HG03108 (cell line): ENCODE measurements at regions not wholly inside any gene's neighbourhood (a gene's known extent, or its start where the extent isn't known, plus 50 kb on each side); places are given as distances from the start of the nearest gene placed in this dataset.
"Not testable (repeated sequence)": the region's sequence is repeated elsewhere in the genome, so short reads cannot be mapped to it uniquely, and the experiment has no call there.

Experiments used
- ATAC-seq: cut with Tn5 transposase; IDR thresholded peaks from one replicate; pipeline ENCODE4 v1.9.1; 2021; ENCODE audit warnings: moderate library complexity; ENCODE audit not compliant: unreplicated experiment

DNA sequence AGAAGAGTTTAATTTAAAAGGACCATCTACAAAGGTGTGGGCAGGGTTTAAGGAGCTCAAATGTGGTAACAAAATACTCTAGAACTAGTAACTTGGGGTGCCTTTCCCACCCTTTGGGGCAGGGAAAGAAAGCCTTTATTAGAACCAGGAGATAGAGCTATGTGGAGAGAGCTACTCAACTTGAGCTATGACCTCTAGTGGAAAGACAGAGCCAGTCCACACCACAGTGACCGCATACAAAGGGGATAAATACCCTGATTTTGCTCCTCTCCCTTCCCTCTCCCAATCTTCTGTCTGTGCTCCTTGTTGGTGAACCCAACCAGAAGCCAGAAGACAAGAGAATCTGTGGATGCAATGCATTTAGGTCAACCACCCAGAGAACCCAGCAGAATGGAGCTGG, 54.4 kb upstream of the JAK1 start:
- ATAC-seq, result no peak

DNA sequence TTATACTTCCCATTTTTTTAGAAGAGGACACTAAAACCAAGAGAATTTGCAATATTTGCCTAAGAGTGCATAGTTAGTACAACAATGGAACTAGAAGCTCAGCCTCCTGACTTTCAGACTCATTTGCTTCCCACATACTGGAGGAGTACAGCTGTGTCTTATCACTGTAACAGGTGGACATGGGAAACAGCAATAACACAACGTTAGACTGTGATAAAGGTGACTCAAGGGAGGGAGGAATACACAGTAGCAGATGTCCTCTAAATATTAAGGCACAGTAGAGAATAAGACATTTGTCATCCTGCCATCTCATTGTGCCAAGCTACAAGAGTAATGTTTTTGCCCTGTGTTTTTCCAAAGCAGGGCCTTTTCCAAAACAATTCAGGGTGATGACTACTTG, 55.4 kb upstream of the JAK1 start:
- no peak for ATAC-seq

DNA sequence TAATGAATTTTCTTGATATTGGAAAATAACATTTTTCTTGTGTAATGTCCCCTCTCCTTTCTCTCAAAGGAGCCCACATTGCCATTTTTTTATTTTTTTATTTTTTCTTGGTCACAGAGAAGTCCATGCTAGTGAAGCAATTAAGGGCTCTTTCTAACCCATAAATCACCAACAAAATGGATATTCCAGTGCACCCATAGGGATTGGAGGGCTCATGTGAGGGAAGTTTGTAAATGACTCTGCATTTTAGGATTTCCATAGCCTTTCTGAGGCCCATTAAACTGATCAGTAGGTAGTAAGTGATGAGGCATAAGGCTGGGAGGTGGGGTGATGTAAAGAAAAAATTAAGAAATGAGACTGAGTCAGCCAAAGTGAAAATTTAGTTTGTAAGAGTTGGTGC, 55.9 kb upstream of the JAK1 start:
- no peak for ATAC-seq

- ATAC-seq, result no peak
Observed at GRCh38 chr1:65025794-65026193, 59.4 kb upstream of the JAK1 start.

GRCh38 chr1:65026235-65026634, 59.9 kb upstream of the JAK1 start:
- ATAC-seq, result no peak

- ATAC-seq, result no peak
Observed at GRCh38 chr1:65027666-65028358, 61.5 kb upstream of the JAK1 start.

DNA sequence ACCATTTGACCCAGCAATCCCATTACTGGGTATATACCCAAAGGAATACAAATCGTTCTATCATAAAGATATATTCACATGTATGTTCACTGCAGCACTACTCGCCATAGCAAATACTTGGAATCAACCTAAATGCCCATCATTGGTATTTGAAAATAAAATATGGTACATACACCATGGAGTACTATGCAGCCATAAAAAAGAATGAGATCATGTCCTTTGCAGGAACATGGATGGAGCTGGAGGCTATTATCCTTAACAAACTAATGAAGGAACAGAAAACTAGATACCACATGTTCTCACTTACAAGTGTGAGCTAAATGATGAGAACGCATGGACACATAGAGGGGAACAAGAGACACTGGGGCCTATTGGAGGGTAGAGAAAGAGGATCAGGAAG, 63.1 kb upstream of the JAK1 start:
- not testable (repeated sequence) for ATAC-seq

GRCh38 chr1:65034879-65035278, 68.5 kb upstream of the JAK1 start:
- not testable (repeated sequence) for ATAC-seq

- ATAC-seq, result no peak
Observed at GRCh38 chr1:65036570-65037051, 70.3 kb upstream of the JAK1 start.

DNA sequence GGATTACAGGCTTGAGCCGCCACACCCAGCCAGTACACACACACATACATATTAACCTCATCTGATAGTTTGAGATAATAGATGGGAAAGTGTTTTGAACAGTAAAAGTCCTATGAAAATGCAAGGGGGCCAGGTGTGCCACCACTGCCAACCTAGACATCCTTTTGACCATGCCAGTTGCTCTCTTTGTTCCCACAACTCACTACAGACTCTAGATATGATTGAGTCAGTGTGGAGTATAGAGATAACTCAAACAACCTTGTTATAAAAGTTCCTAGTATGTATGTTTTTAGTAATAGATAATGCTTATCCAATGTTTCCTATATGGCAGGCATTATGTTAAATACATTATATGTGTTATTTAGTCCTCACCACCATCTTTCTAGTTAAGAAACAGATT, 72.7 kb upstream of the JAK1 start:
- ATAC-seq, result no peak

GRCh38 chr1:65039508-65039907, 73.2 kb upstream of the JAK1 start:
- ATAC-seq, result no peak

- no peak for ATAC-seq
Observed at GRCh38 chr1:65042467-65042866, 76.1 kb upstream of the JAK1 start.

DNA sequence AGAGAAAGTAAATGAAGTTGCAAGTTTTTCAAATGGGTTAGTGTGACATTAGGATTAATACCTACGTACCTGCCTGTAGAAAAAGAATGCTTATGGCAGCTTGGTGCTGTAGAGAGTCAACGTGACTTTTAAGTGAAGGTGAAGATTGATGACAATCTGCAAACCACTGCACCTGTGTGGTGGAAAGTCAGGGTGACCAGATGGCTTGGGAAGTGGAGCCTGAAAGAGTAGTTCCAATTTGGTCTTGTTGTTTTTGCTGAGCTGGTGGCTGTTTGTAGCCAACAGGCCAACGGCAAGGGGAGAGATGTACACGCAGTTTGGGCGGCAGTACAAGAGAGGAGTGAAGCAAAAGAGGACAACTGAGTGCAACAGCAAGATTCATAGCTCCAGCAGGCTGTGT, 78.1 kb upstream of the JAK1 start:
- no peak for ATAC-seq

DNA sequence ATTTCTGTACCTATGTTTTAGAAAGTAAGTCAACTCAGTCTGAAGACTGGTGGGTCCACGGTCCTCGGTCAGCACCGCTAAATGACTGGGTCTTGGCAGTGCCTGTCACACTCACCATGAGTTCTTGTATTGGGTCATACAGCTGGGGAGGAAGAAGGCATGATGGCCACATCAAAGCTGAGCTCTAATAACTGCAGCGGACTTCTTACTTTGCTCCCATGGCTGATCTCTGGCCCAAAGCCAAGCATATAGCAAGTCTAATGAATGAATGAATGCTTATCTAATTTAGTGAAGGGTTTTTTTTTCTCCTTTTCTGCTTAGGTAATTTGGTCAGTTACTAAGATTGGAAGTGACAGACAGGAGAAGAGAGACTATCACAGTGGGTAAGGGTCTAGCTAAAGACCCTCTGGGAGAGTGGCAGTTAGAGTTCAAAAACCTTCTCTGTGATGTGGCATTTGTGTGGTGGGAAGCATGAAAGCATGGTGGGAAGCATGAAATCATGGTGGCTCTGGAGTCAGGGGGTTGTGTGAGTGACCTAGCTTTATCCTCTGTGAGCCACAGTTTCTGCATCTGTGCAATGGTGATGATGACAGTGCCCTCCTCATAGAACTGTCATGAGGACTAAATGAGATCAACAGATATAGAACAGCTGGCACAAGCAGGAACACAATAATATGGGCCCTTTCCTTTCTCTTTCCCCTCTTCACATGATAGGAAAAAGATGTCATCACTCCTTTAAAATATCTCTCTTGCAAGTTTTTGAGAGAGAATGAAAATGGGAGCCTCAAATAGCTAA, 78.9 kb upstream of the JAK1 start:
- no peak for ATAC-seq

GRCh38 chr1:65048335-65048734, 82.0 kb upstream of the JAK1 start:
- no peak for ATAC-seq

GRCh38 chr1:65049941-65050713, 83.8 kb upstream of the JAK1 start:
- no peak for ATAC-seq

- no peak for ATAC-seq
Observed at GRCh38 chr1:65050735-65051134, 84.4 kb upstream of the JAK1 start.

GRCh38 chr1:65054481-65054880, 88.1 kb upstream of the JAK1 start:
- ATAC-seq, result no peak

DNA sequence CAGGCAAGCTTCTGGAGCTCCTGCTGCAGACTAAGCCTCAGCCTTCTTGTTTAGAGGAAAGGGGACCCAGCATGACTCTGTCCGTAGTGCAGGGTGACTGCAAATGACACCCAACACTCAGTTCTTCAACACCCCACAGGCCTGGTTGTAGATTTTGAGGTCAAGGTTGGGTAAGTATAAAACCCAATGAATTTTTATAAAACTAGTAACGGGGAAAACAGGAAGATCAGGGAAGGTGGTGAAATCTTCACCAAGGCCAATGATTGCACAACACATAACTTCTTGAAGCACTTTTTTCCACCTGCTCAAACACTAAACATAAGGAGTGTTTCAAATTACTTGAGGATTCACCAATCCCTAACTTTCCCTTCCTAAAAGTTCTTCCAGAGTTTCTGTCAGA, 89.4 kb upstream of the JAK1 start:
- no peak for ATAC-seq

GRCh38 chr1:65056234-65056633, 89.9 kb upstream of the JAK1 start:
- no peak for ATAC-seq

- ATAC-seq, result no peak
Observed at GRCh38 chr1:65056866-65057265, 90.5 kb upstream of the JAK1 start.
